ENCODE measurements at regions not wholly inside any gene's neighbourhood (a gene's known extent, or its start where the extent isn't known, plus 50 kb on each side); places are given as distances from the start of the nearest gene placed in this dataset.

- CTCF ChIA-PET = interaction anchor here (0.7 to 10.7 kb wide), 3 partner anchors 176 to 850 kb away, joined by 3 to 68 read pairs (median 6); no protein-coding TSS in a partner anchor
- Mint-ChIP-seq H3K4me3 (ENCODE audit: unreplicated experiment) (no peak overlapping the region), H3K27me3 (ENCODE audit: insufficient read depth, unreplicated experiment) (peaks cover 56% of the 10 kb centered on the region), H3K27ac (ENCODE audit: low read depth, unreplicated experiment) (no peak overlapping the region), H3K4me1 (ENCODE audit: insufficient read depth, unreplicated experiment) (no peaks in the 10 kb centered on the region), H3K36me3 (ENCODE audit: insufficient read depth, unreplicated experiment) (no peaks in the 10 kb centered on the region), H3K9me3 (ENCODE audit: unreplicated experiment) (no peaks in the 10 kb centered on the region)
- no peak for TF ChIP-seq CTCF (IDR thresholded peaks at IDR 0.05; ENCODE audit: unreplicated experiment)
- POLR2A ChIA-PET = no interaction called here
- no TSS peak for BruUV-seq (replicated peaks)
- DNase-seq (ENCODE audit: unreplicated experiment) = no peak
- intact Hi-C loops (cut with micrococcal nuclease) = no loop called here
Measured at GRCh38 chr6:168888102-168888501, 365.5 kb downstream of the THBS2 start.

- ChIA-PET POLR2A (no interaction called here), CTCF (interaction anchor here (0.7 to 10.7 kb wide), 3 partner anchors 175 to 850 kb away, joined by 3 to 68 read pairs (median 6); no protein-coding TSS in a partner anchor)
- intact Hi-C loops (cut with micrococcal nuclease) = no loop called here
- TF ChIP-seq CTCF (IDR thresholded peaks at IDR 0.05; ENCODE audit: unreplicated experiment) = no peak
- Mint-ChIP-seq H3K9me3 (ENCODE audit: unreplicated experiment) (no peaks in the 10 kb centered on the region), H3K27me3 (ENCODE audit: insufficient read depth, unreplicated experiment) (peaks cover 59% of the 10 kb centered on the region), H3K27ac (ENCODE audit: low read depth, unreplicated experiment) (no peak overlapping the region), H3K4me1 (ENCODE audit: insufficient read depth, unreplicated experiment) (no peaks in the 10 kb centered on the region), H3K36me3 (ENCODE audit: insufficient read depth, unreplicated experiment) (no peaks in the 10 kb centered on the region), H3K4me3 (ENCODE audit: unreplicated experiment) (no peak overlapping the region)
- BruUV-seq (replicated peaks) = no TSS peak
- DNase-seq (ENCODE audit: unreplicated experiment) = no peak
Measured at GRCh38 chr6:168887621-168888020, 366.0 kb downstream of the THBS2 start.

GRCh38 chr6:168886964-168887363 lies 366.7 kb downstream of the THBS2 start:
- CTCF ChIA-PET = interaction anchor here (10.7 kb wide), 1 partner anchor 517 kb away, joined by 68 read pairs; no protein-coding TSS in a partner anchor
- POLR2A ChIA-PET = no interaction called here
- DNase-seq (ENCODE audit: unreplicated experiment) = no peak
- Mint-ChIP-seq H3K27ac (ENCODE audit: low read depth, unreplicated experiment) (no peak overlapping the region), H3K4me1 (ENCODE audit: insufficient read depth, unreplicated experiment) (no peaks in the 10 kb centered on the region), H3K4me3 (ENCODE audit: unreplicated experiment) (no peak overlapping the region), H3K36me3 (ENCODE audit: insufficient read depth, unreplicated experiment) (no peaks in the 10 kb centered on the region), H3K27me3 (ENCODE audit: insufficient read depth, unreplicated experiment) (peaks cover 66% of the 10 kb centered on the region), H3K9me3 (ENCODE audit: unreplicated experiment) (no peaks in the 10 kb centered on the region)
- intact Hi-C loops (cut with micrococcal nuclease) = no loop called here
- no TSS peak for BruUV-seq (replicated peaks)
- no peak for TF ChIP-seq CTCF (IDR thresholded peaks at IDR 0.05; ENCODE audit: unreplicated experiment)

- Mint-ChIP-seq H3K36me3 (ENCODE audit: insufficient read depth, unreplicated experiment) (no peaks in the 10 kb centered on the region), H3K27ac (ENCODE audit: low read depth, unreplicated experiment) (no peak overlapping the region)
Measured at GRCh38 chr6:168885751-168886742, 367.6 kb downstream of the THBS2 start.

More at GRCh38 chr6:168885751-168886742, 367.6 kb downstream of the THBS2 start:
- no peak overlapping the region for H3K4me3 Mint-ChIP-seq (ENCODE audit: unreplicated experiment)
- H3K27me3 Mint-ChIP-seq (ENCODE audit: insufficient read depth, unreplicated experiment) = peaks cover 74% of the 10 kb centered on the region
- CTCF ChIA-PET = interaction anchor here (0.5 to 10.7 kb wide), 7 partner anchors 145 to 762 kb away, joined by 3 to 68 read pairs (median 3); no protein-coding TSS in a partner anchor
- no peaks in the 10 kb centered on the region for H3K4me1 Mint-ChIP-seq (ENCODE audit: insufficient read depth, unreplicated experiment)
- DNase-seq (ENCODE audit: unreplicated experiment) = no peak
- intact Hi-C loops (cut with micrococcal nuclease) = no loop called here
- no TSS peak for BruUV-seq (replicated peaks)
- H3K9me3 Mint-ChIP-seq (ENCODE audit: unreplicated experiment) = no peaks in the 10 kb centered on the region
- POLR2A ChIA-PET = interaction anchor here (0.6 to 0.7 kb wide), 2 partner anchors 108 to 261 kb away, joined by 3 read pairs; no protein-coding TSS in a partner anchor
- TF ChIP-seq CTCF (IDR thresholded peaks at IDR 0.05; ENCODE audit: unreplicated experiment) = no peak

All from MCF 10A (cell line).